ENCODE measurements at regions not wholly inside any gene's neighbourhood (a gene's known extent, or its start where the extent isn't known, plus 50 kb on each side); places are given as distances from the start of the nearest gene placed in this dataset.

GRCh38 chr1:232752365-232752764 lies 52.9 kb upstream of the MAP10 start:
- TF ChIP-seq CTCF (IDR thresholded peaks at IDR 0.05) (no peak), POLR2A (IDR thresholded peaks at IDR 0.05) (no peak)

All from esophagus squamous epithelium (tissue), 4 donors.